ENCODE measurements at regions not wholly inside any gene's neighbourhood (a gene's known extent, or its start where the extent isn't known, plus 50 kb on each side); places are given as distances from the start of the nearest gene placed in this dataset.

GRCh38 chr6:41474213-41474933 is 71.8 kb upstream of the FOXP4 start:
- DNase-seq: no peak

GRCh38 chr6:41475164-41475563 is 71.0 kb upstream of the FOXP4 start:
- DNase-seq: no peak

- no peak for DNase-seq
Observed at GRCh38 chr6:41475737-41476357, 70.3 kb upstream of the FOXP4 start.

GRCh38 chr6:41476401-41476800 is 69.8 kb upstream of the FOXP4 start:
- DNase-seq: no peak

GRCh38 chr6:41477572-41477971 is 68.6 kb upstream of the FOXP4 start:
- DNase-seq: no peak

- no peak for DNase-seq
Observed at GRCh38 chr6:41483943-41484342, 62.2 kb upstream of the FOXP4 start.

GRCh38 chr6:41487860-41488432 is 58.2 kb upstream of the FOXP4 start:
- DNase-seq: no peak

GRCh38 chr6:41488433-41489119 is 57.6 kb upstream of the FOXP4 start:
- peak; percentile 89 for DNase-seq

- no peak for DNase-seq
Observed at GRCh38 chr6:41489120-41489851, 56.9 kb upstream of the FOXP4 start.

- no peak for DNase-seq
Observed at GRCh38 chr6:41492261-41492891, 53.8 kb upstream of the FOXP4 start.

- no peak for DNase-seq
Observed at GRCh38 chr6:41494212-41495110, 51.7 kb upstream of the FOXP4 start.
